HEK293T (cell line): ENCODE measurements at regions not wholly inside any gene's neighbourhood (a gene's known extent, or its start where the extent isn't known, plus 50 kb on each side); places are given as distances from the start of the nearest gene placed in this dataset.

Experiments
- CTCF ChIA-PET: fragments of 350-600 bp; formaldehyde crosslinking; extraction: SDS; loops from one replicate; lab custom pipeline; 2021; ENCODE audit warnings: antibody characterized with exemption, inconsistent platforms; lab: Yijun Ruan, JAX
- POLR2A ChIA-PET: fragments of 350-600 bp; formaldehyde crosslinking; extraction: SDS; loops from one replicate; lab custom pipeline; 2020; ENCODE audit warnings: antibody characterized with exemption, inconsistent platforms; lab: Yijun Ruan, JAX
- DNase-seq: peaks from one replicate; pipeline ENCODE4 v3.0.0; 2012; ENCODE audit warnings: mixed read lengths; ENCODE audit errors: extremely low spot score
- ARNT ChIP-seq: fragments of 450-650 bp; IDR thresholded peaks from 2 replicates; pipeline ENCODE4 v1.6.1; 2017; ENCODE audit warnings: mild to moderate bottlenecking
- BHLHE40 ChIP-seq: fragments of 450-650 bp; IDR thresholded peaks from 2 replicates; pipeline ENCODE4 v1.6.1; 2016; ENCODE audit warnings: mild to moderate bottlenecking, moderate library complexity, borderline replicate concordance
- CTBP1 ChIP-seq: fragments of 450-650 bp; IDR thresholded peaks from 2 replicates; pipeline ENCODE4 v1.6.1; 2016; ENCODE audit warnings: borderline replicate concordance
- ELF4 ChIP-seq: fragments of 450-650 bp; IDR thresholded peaks from 2 replicates; pipeline ENCODE4 v1.6.1; 2017; ENCODE audit warnings: antibody characterized with exemption
- FOXA1 ChIP-seq: fragments of 450-650 bp; IDR thresholded peaks from 2 replicates; pipeline ENCODE4 v1.6.1; 2016; ENCODE audit warnings: mild to moderate bottlenecking
- FOXK2 ChIP-seq: fragments of 450-650 bp; IDR thresholded peaks from 2 replicates; pipeline ENCODE4 v1.6.1; 2016; ENCODE audit warnings: mild to moderate bottlenecking
- FOXM1 ChIP-seq: fragments of 450-650 bp; IDR thresholded peaks from 2 replicates; pipeline ENCODE4 v1.6.1; 2017; ENCODE audit warnings: mild to moderate bottlenecking, borderline replicate concordance
- HDGF ChIP-seq: fragments of 450-650 bp; IDR thresholded peaks from 2 replicates; pipeline ENCODE4 v1.6.1; 2017; ENCODE audit warnings: antibody characterized with exemption, borderline replicate concordance
- L3MBTL2 ChIP-seq: fragments of 450-650 bp; conservative IDR thresholded peaks from 2 replicates; pipeline ENCODE4 v1.6.1; 2016; ENCODE audit warnings: mild to moderate bottlenecking
- LEF1 ChIP-seq: fragments of 450-650 bp; IDR thresholded peaks from 2 replicates; pipeline ENCODE4 v1.6.1; 2017; ENCODE audit warnings: mild to moderate bottlenecking, borderline replicate concordance
- NFRKB ChIP-seq: fragments of 450-650 bp; IDR thresholded peaks from 2 replicates; pipeline ENCODE4 v1.6.1; 2016; ENCODE audit warnings: mild to moderate bottlenecking, moderate library complexity
- PKNOX1 ChIP-seq: fragments of 450-650 bp; IDR thresholded peaks from 2 replicates; pipeline ENCODE4 v1.6.1; 2016
- SP1 ChIP-seq: fragments of 450-650 bp; IDR thresholded peaks from 2 replicates; pipeline ENCODE4 v1.6.1; 2017
- SUZ12 ChIP-seq: fragments of 450-650 bp; IDR thresholded peaks from 2 replicates; pipeline ENCODE4 v1.6.1; 2016; ENCODE audit warnings: mild to moderate bottlenecking
- TARDBP ChIP-seq: fragments of 450-650 bp; IDR thresholded peaks from 2 replicates; pipeline ENCODE4 v1.6.1; 2016
- ZNF384 ChIP-seq: fragments of 450-650 bp; IDR thresholded peaks from 2 replicates; pipeline ENCODE4 v1.6.1; 2016

- CTCF ChIA-PET, result no interaction called here
- TF ChIP-seq BHLHE40 (no peak), SP1 (no peak), TARDBP (no peak), LEF1 (no peak), L3MBTL2 (no peak), FOXK2 (no peak), ELF4 (no peak), ARNT (no peak), FOXA1 (no peak), CTBP1 (no peak), NFRKB (no peak), PKNOX1 (no peak), ZNF384 (no peak), SUZ12 (no peak), HDGF (no peak), FOXM1 (no peak)
- no peak for DNase-seq
- POLR2A ChIA-PET, result no interaction called here
Measured at GRCh38 chr3:6119367-6119766, 741.5 kb upstream of the GRM7 start.

DNA sequence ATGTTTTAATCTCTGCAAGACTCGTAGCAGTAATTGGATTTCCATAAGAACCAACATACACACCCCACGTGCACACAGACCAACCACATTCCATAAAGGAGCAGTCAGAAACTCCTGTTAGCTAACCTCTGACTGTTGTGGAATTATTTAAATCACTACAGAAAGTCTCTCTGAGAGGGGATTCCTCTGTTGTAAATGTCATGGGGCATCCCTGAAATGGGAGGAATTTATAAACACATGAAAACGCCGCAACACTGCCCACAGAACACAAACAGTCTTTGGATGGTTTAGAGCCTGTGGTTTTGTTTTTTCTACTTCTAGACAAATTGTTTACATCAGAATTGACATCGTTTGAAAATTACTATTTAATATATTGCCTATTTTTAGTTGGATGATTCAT, 740.1 kb upstream of the GRM7 start:
- POLR2A ChIA-PET, result no interaction called here
- no peak for DNase-seq
- no peak for TF ChIP-seq FOXA1
- TF ChIP-seq LEF1, result no peak
- no peak for TF ChIP-seq L3MBTL2
- TF ChIP-seq ARNT, result no peak
- no peak for TF ChIP-seq SUZ12
- TF ChIP-seq HDGF, result no peak
- TF ChIP-seq PKNOX1, result no peak
- TF ChIP-seq NFRKB, result no peak
- TF ChIP-seq ZNF384, result no peak
- no peak for TF ChIP-seq CTBP1
- TF ChIP-seq BHLHE40, result no peak
- no peak for TF ChIP-seq SP1
- no peak for TF ChIP-seq FOXM1
- CTCF ChIA-PET, result interaction anchor here (0.5 kb wide), 1 partner anchor 42 kb away, joined by 6 read pairs; no protein-coding TSS in a partner anchor

- ChIA-PET POLR2A (no interaction called here), CTCF (no interaction called here)
Measured at GRCh38 chr3:6124875-6125274, 736.0 kb upstream of the GRM7 start.

GRCh38 chr3:6125520-6125919, 735.4 kb upstream of the GRM7 start:
- no peak for TF ChIP-seq ARNT
- TF ChIP-seq ELF4, result no peak
- ChIA-PET CTCF (no interaction called here), POLR2A (no interaction called here)
- DNase-seq, result no peak

More at GRCh38 chr3:6124875-6125274, 736.0 kb upstream of the GRM7 start:
- no peak for TF ChIP-seq TARDBP
- TF ChIP-seq PKNOX1, result no peak
- TF ChIP-seq FOXK2, result no peak
- no peak for TF ChIP-seq ZNF384
- no peak for TF ChIP-seq ELF4
- TF ChIP-seq FOXM1, result no peak
- TF ChIP-seq CTBP1, result no peak
- no peak for TF ChIP-seq BHLHE40
- TF ChIP-seq L3MBTL2, result no peak
- no peak for TF ChIP-seq HDGF
- TF ChIP-seq LEF1, result no peak
- TF ChIP-seq NFRKB, result no peak
- TF ChIP-seq FOXA1, result no peak
- TF ChIP-seq SP1, result no peak
- no peak for DNase-seq

- TF ChIP-seq FOXA1, result no peak
- no peak for TF ChIP-seq SUZ12
- TF ChIP-seq CTBP1, result no peak
- TF ChIP-seq ELF4, result no peak
- TF ChIP-seq L3MBTL2, result no peak
- no peak for TF ChIP-seq ARNT
- TF ChIP-seq HDGF, result no peak
- TF ChIP-seq SP1, result no peak
- no peak for TF ChIP-seq NFRKB
- TF ChIP-seq FOXM1, result no peak
- TF ChIP-seq ZNF384, result no peak
- no peak for TF ChIP-seq BHLHE40
- no peak for TF ChIP-seq PKNOX1
- no peak for TF ChIP-seq TARDBP
- TF ChIP-seq LEF1, result no peak
- no peak for TF ChIP-seq FOXK2
- ChIA-PET POLR2A (no interaction called here), CTCF (no interaction called here)
- no peak for DNase-seq
Measured at GRCh38 chr3:6132684-6133432, 728.1 kb upstream of the GRM7 start.
